ENCODE measurements at regions not wholly inside any gene's neighbourhood (a gene's known extent, or its start where the extent isn't known, plus 50 kb on each side); places are given as distances from the start of the nearest gene placed in this dataset.
"Not testable (repeated sequence)": the region's sequence is repeated elsewhere in the genome, so short reads cannot be mapped to it uniquely, and the experiment has no call there.

DNA sequence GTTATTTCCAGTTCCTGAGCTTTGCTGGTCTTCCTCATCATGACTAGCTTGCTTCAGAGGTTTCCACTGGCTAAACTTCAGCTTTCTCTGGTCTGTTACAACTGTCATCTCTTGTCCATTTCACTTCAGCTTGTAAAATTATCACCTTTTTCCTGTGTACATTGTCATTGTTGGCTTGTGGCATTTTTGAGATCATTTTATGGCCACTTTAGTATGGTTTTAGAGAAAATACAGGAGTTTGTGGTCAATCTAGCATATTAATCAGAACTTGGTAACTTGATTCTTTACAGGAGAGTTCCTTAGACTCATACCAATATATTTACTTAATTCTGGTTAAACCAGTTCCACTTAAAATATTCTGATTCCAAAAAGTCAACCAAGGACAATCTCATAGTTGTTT lies 235.9 kb upstream of the KITLG start:
- DNase-seq (ENCODE audit: low read depth), result no peak

DNA sequence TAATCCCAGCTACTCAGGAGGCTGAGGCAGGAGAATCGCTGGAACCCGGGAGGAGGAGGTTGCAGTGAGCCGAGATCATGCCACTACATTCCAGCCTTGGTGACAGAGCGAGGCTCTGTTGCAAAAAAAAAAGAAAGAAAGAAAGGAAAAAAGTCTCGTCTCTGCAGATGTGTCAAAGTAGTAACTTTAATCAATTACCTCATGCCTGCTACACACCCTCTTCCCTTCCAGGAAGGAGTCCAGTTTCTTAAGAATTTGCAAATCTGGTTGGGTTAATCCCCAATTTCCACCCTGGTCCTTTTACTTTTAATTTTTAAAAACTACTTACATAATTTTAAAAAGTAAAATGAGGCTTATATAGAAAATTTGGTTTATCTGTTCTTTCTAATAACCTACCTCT lies 234.5 kb upstream of the KITLG start:
- DNase-seq (ENCODE audit: low read depth), result no peak

DNA sequence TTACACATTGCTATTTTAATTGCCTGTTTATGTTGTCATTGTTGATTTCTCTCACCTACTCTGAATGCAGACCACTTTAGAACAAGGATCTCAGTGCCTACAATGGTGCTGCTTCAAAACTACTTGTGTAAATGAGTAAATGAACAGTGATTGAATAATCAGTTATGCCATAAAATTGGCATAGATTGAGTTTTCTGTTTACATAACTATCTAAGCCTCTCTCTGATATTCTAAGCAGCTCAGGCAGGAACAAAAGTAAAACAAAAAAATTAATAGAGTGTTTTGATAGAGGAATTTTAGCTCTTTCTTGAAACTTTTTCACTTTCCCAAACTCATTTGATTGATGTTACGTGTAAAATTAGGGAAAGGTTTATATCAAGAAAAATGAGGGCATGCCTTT lies 232.3 kb upstream of the KITLG start:
- no peak for DNase-seq (ENCODE audit: low read depth)

DNA sequence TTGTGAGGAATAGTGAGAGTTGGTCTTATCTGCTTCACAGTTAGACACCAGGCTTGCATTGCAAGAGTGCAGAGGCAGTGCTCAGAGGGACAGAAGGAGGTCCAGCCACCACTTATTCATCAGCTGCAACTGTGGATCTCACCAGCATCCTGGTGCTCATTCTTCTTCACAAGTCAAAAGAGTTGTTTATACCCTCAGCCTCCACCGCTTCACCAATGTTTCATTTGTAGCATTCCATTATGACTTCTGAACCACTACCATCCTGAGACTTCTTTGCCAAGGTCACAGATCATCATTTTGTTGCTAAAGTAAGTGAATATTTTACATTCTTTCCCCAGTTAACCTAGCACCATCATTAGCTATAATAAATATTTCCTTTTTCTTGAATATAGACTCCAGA lies 230.5 kb upstream of the KITLG start:
- DNase-seq (ENCODE audit: low read depth), result no peak

DNA sequence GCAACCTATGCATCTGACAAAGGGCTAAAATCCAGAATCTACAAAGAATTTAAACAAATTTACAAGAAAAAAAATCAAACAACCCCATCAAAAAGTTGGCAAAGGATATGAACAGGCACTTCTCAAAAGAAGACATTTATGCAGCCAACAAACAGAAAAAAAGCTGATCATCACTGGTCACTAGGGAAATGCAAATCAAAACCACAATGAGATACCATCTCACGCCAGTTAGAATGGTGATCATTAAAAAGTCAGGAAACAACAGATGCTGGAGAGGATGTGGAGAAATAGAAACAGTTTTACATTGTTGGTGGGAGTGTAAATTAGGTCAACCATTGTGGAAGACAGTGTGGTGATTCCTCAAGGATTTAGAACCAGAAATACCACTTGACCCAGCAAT lies 229.6 kb upstream of the KITLG start:
- not testable (repeated sequence) for DNase-seq (ENCODE audit: low read depth)

DNA sequence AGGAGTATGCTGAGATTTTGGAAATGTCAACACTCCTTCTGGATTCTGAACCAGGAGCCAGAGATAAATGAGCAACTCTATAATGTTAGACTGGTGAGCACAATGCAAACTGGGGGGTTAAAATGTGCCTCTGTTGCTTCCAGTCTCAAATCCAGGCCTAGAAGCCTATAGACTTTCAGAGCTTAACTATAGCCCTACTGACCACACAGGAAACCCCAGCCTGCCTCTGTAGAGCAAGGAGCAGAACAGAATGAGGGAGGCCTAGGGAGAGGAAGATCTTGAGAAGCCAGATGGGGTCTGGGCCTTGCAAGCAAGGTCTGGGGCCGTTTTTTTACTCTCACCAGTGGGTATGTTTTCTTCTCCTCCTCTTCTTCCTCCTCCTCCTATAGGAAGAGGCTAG lies 225.4 kb upstream of the KITLG start:
- DNase-seq (ENCODE audit: low read depth), result no peak

DNA sequence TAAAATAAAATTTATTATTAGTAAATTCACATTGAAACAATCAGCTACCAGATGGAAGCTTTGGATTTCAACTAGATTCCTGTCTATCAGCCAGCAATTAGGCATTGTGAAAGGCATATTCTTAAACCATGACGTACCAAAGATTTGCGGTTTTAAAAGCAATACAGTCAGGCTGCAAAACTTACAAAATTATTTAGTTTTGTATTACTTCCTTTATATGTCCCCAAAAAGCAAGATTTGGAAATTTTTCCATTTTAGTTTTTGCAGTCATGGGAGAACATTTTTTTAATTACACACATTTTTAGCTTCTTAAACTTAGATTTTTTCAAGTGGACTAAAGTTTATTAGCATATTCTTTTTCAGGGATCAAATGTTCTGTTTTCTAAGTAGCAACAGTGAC lies 225.0 kb upstream of the KITLG start:
- no peak for DNase-seq (ENCODE audit: low read depth)

DNA sequence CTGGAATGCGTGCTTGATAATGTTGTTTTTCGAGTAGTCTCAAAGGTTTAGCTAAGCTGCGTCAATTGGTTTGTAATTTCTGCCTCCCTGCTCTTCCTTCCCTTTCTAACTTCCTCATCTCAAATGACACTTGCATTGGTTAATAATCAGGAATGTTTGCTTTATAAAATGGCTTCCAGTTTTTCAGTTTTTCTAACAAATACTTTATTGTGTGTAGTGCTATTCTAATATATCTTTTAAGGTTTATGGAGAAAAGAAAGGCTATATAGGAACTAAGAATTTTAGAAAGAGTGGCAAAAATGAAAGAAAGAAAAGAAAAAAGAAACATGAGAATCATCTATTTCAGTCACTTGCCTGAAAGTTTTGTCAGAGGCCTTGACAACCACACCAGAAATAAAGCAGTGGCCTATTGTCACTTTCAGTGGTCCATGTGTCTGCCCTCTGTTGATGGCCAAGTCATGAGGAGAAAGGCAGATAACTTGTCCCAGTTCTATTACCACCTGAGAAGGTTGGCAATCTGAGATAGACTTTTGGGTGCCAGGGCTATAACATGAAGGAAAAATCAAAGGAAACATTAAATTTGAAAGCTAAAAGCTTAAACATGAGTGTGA lies 221.9 kb upstream of the KITLG start:
- DNase-seq (ENCODE audit: low read depth), result no peak

DNA sequence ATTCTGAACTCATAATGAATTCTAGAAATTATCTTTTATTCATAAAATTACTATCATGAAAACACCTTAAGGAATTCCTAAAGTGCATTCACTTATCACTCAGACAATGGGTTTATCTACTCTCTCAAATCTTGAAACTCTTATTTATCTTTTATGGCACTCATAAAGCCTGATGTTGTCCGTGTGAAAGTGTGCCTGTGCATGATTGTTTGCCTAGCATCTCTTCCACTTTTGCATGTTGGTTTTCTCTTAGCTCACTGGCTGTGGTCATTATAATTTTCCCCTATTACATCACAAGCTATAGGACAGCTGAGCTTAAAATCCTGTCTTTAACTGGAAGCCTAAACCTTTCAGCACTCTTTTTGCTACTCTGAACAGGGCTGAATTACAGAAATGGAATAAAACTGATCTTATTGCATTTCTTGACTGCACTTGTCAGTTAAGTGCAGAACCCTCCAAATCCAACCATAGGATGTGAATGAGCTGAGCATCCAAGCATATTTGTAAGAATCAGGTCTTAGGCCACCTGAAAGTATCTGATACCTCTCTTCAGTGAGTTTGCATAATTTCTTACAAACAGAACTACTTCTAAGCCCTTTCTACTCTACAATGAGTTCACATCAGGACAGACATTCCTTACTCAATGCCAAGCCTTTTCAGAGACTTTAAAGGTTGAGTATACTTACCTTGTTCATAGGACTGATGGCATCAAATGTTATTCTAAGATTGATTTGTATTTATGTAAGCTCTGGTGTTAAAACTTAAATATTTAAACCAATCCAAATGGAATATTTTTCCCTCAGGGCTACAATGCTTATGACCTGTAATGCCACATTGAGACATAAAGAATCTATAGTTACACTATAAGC lies 221.2 kb upstream of the KITLG start:
- DNase-seq (ENCODE audit: low read depth), result no peak

DNA sequence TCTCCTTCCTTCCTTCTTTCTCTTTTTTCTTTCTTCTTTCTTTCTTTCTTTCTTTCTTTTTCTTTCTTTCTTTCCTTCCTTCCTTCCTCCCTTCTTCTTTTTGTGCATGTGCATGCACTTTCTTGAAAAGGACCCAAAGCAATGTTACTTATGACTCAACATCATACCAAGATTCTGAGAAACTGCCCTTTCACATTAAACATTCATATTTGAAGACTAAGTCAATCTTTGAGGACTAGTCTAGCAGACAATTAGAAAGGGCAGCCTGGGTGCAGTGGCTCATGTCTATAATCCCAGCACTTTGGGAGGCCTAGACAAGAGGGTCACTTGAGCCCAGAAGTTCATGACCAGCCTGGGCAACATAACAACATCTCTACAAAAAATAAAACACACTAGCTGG lies 212.8 kb upstream of the KITLG start:
- DNase-seq (ENCODE audit: low read depth), result no peak

DNA sequence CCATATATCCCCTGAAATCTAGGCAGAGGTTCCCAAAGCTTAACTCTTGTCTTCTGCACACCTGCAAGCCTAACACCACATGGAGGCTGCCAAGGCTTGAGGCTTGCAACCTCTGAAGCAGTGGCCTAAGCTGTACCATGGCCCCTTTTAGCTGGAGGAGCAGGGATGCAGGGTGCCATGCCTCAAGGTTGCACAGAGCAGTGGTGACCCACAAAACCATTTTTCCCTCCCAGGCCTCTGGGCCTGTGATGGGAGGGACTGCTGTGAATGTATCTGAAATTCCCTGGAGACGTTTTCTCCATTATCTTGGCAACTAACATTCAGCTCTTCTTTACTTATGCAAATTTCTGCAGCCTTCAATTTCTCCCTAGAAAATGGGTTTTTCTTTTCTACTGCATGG lies 210.0 kb upstream of the KITLG start:
- no peak for DNase-seq (ENCODE audit: low read depth)

DNA sequence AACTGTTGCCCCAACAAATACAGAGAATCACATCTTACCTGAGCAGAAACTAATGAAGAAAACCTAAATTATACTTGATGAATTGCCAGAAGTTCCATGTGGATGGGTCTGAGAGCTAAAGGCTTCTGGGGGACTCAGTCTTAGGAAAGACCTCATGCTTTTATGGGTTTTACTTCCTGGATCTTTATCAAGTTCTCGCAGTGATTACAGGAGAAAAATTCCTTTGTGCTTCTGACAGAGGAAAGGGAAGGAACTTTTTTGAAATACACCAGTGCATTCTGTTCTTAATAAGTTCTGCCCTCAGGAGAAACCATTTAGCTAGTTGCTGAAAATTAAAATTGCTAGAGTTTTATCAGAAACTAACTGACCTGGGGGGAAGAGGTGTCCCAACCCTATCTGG lies 203.9 kb upstream of the KITLG start:
- no peak for DNase-seq (ENCODE audit: low read depth)

DNA sequence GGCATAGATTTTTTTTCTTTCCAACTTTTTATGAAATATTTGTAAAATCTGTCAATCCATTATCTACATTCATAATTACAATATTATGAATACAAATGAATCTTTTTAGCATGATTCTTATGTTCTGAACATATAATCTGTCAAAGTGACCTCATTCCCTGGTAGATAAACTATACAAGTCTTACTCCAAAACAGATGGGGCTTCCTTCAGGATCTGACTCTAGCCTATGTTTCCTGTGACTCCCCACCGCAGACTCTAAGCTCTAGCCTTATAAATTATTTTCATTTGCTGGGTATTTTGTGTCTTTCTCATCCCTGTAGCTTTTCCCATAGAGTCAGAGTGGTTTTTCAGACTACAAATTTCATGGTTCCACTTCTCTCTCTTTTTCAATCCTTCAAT lies 202.1 kb upstream of the KITLG start:
- no peak for DNase-seq (ENCODE audit: low read depth)

DNA sequence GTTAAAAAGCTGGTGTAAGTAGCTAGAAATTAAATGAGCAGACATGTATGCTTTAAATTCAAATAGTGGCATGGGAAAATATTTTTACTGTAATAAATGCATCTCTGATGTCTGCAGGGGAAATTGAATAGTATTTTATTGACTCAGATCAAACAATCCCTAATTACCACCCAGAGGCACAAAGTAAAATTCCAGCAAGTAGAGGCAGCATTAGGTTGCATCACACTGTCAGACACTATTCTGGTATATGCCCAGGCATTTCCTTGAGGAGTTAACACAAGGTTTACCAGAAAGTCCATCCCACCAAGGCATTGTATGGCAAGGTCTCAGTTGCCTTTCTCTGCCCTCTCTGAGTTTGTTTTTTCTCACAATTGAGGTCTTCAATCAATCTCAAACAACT lies 201.6 kb upstream of the KITLG start:
- DNase-seq (ENCODE audit: low read depth), result no peak

DNA sequence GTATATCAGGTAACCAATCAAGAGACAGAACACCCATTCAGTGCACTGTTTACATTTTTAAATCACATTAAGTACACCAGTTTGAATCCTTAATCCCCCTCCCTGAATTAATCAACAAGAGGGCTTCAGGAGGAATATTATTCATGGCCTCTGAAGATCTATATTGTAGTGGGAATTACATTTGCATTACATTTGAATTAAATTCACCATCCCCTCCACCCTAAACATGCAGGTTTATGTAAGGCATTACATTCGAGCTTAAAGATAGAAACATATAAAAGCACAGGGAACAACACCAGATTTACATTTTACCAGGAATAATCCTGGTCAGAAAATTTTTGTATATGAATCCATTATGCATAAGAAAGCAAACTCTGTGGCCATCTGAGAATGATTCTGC lies 197.8 kb upstream of the KITLG start:
- no peak for DNase-seq (ENCODE audit: low read depth)

DNA sequence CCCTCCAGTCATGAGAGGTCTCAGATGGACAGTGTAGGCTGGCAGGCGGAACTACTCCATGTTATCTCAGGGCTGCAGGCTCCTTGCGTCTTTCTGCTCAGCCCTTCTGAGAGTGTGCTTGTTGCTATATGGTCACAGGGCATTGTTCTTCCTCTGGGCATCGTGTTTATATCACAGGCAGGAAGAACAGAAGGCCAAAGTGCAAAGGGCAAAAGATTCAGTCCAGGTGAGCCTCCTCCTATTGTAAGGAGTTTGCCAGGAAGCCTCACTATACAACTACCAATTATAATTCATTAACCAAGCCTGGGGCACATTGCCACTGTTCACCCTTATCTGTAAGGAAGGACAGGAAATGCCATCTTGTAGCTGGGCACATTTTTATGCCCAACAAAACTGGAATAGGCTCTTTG lies 195.5 kb upstream of the KITLG start:
- DNase-seq (ENCODE audit: low read depth), result no peak

DNA sequence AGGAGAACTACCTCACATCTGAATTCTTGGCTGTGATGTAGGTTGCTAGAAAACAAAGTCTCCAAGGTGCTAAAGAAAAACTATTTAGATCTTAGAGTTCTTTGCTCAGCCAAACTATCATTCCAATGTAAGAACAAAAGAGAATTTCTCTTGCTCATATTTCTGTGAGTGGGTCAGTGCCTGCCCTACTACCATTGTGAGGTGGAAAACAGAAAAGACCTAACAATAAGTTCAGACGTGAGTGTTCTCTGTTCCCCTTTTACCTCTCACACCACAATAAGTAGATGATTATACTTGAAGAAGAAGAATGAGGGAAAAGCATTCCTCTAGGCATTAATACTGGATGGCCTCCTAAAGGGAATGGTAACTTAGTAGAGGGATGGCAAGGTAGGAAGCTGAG lies 187.4 kb upstream of the KITLG start:
- DNase-seq (ENCODE audit: low read depth), result no peak

DNA sequence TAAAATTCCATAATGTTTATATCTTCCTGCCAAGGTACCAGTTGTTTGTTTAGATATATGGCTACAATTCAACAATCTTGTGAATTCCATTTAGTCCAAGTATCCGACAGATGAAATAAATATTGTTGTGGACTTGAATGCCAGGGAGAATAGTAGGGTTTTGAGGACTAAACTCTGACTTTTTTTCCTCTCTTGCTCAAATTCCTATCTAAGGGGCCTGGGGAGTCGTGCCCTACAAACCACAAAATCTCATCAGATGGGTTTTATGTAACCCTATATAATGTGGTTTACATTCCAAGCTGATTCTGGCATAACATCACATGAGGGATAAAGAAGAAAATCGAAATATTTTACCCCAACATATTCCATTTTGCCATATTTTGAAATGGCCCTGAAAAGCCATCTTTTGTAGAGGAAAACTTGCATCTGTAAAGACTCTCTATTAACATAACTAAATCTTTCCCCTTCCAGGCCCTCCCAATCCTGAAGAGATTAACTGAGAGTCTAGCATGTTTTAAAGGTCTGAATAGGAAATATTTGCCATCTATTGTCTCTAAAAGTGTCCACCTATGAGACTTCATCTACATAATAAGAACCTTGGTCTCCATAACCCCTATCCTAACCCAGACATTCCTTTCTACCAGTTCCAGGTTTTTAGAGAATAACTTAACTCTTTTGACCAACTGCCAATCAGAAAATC lies 184.7 kb upstream of the KITLG start:
- DNase-seq (ENCODE audit: low read depth), result no peak

DNA sequence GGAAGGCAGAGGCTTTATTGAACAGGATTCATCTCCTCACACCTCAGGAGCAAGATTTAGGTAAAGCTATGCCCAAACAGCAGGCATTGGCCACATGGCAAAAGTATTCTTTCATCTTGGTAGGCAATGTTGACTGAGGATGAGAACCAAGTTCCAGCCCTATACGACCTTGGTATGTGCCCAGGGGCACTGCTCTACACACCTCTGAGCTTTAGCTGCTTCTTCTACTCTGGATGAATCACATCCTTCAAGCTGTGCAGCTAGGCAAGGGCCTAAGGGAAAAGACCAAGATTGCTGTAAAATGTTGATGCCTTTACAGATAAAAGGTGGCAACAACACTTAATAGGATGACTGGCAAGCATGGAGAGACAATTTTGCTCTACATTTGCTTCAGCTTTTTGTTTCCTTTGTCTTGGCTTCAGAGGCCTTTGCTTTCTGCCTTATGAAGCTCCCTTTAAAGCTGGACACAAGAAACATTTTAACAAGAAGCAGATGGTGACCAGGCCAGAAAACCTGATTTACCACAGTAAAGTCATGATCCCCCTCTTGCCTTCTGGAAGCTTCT lies 183.3 kb upstream of the KITLG start:
- no peak for DNase-seq (ENCODE audit: low read depth)

DNA sequence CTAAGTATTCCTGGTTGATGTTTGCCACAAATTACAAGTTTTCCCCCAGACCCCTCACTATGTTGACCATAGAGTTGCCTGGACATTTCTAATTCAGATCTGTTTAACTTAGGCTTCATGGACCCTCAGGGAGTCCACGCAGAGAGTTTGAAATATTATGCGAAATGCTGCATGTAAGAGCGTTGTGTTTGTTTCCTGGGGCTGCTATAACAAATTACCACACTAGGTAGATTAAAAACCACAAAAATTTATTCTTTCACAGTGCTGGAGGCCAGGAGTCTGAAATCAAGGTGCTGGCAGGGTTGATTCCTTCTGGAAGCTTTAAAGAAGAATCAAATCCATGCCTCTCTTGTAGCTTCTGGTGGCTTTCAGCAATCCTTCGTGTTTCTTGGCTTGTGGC lies 177.9 kb upstream of the KITLG start:
- no peak for DNase-seq (ENCODE audit: low read depth)

DNA sequence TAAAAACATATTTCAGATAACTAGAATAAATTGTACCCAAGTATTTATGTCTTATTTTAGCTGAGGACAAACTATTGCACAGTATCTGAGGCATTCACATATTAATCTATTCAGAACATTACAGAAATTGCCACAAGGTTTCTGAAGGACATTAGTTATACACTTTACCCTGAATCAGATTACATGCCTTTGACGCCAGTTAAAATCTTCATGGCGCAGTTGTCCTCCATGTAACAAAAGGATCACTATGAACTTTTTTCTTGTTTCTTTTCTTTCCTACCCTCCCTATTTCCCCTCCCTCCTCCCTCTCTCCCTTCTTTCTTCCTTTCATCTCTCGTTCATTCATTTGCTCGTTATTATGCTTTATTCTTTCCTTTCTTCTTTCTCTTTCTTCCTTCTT lies 176.6 kb upstream of the KITLG start:
- DNase-seq (ENCODE audit: low read depth), result no peak

DNA sequence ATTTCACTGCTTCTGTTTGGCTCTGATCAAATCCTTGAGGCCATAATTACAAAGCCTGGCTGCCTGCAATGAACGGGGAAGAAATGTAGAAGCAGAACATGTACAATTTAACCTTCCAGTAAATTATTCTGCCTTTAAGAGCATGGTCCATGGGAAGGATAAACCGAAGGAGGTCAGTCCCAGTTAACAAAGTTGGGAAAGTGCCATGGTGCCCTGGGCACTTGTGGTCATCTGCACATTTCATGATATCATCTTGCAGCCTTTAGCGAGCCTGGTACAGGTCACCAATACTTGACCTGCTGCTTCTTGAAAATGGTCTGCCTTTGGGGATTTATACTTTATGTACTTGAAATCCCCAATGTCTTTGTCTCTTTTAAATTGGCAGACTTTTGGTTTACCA lies 175.9 kb upstream of the KITLG start:
- no peak for DNase-seq (ENCODE audit: low read depth)

DNA sequence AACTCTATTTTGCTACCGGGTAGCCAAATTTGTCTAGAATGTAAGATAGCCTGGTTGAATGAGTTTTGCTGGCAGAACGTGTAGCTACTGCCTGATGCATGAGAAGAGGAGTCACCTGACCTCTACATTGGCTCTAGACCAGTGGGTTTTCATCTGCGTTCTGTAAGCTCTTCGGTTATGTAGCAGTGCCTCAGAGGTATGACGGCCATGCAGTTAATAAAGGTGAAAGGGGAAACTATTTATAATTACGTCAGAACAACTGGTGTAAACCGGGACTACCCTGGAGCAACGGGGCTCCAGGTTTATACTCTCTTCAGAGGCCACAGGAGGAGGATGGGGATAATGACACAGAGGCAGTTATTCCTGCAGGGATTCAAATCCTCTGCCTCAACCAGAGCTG lies 173.4 kb upstream of the KITLG start:
- no peak for DNase-seq (ENCODE audit: low read depth)
